NB4 (cell line): ENCODE measurements at regions not wholly inside any gene's neighbourhood (a gene's known extent, or its start where the extent isn't known, plus 50 kb on each side); places are given as distances from the start of the nearest gene placed in this dataset.

Source experiments
- DNase-seq: peaks from one replicate; pipeline ENCODE4 v3.0.0; 2010; ENCODE audit warnings: low read depth
- H3K4me3 ChIP-seq: one replicate; pipeline ENCODE4 v1.5.1; 2011; ENCODE audit warnings: mild to moderate bottlenecking, low read depth, low read length, moderate library complexity
- CTCF ChIP-seq: IDR thresholded peaks from one replicate; pipeline ENCODE4 v1.5.1; 2012; ENCODE audit warnings: low read depth, low read length
- MAX ChIP-seq: IDR thresholded peaks from 2 replicates; pipeline ENCODE4 v1.6.1; 2011; ENCODE audit warnings: low read depth, low read length
- MYC ChIP-seq: IDR thresholded peaks from 2 replicates; pipeline ENCODE4 v1.6.1; 2011; ENCODE audit warnings: low read depth, low read length
- POLR2A ChIP-seq: IDR thresholded peaks from 2 replicates; pipeline ENCODE4 v1.6.1; 2011; ENCODE audit warnings: mild to moderate bottlenecking; ENCODE audit not compliant: insufficient read length; ENCODE audit errors: extremely low read depth

GRCh38 chr9:11805969-11806368 is 887.2 kb upstream of the TYRP1 start:
- no peak overlapping the region for H3K4me3 ChIP-seq
- DNase-seq = no peak
- no peak for TF ChIP-seq MYC
- no peak for TF ChIP-seq CTCF
- no peak for TF ChIP-seq POLR2A
- no peak for TF ChIP-seq MAX

GRCh38 chr9:11821306-11821975 is 871.7 kb upstream of the TYRP1 start:
- no peak overlapping the region for H3K4me3 ChIP-seq
- DNase-seq = no peak
- TF ChIP-seq MYC (no peak), MAX (no peak), CTCF (no peak), POLR2A (no peak)

GRCh38 chr9:11828201-11828600 is 865.0 kb upstream of the TYRP1 start:
- no peak for TF ChIP-seq MYC
- TF ChIP-seq POLR2A = no peak
- no peak for TF ChIP-seq MAX
- no peak overlapping the region for H3K4me3 ChIP-seq
- no peak for DNase-seq

- no peak for TF ChIP-seq CTCF
- TF ChIP-seq MYC = no peak
- no peak for TF ChIP-seq POLR2A
- TF ChIP-seq MAX = no peak
- no peak for DNase-seq
- H3K4me3 ChIP-seq = no peak overlapping the region
These were observed 860.1 kb upstream of the TYRP1 start for GRCh38 chr9:11833056-11833455.

GRCh38 chr9:11868795-11869194 is 824.4 kb upstream of the TYRP1 start:
- no peak for DNase-seq
- TF ChIP-seq MAX (no peak), CTCF (no peak), POLR2A (no peak), MYC (no peak)
- H3K4me3 ChIP-seq = no peak overlapping the region

- TF ChIP-seq MAX (no peak), POLR2A (no peak)
- no peak for DNase-seq
- H3K4me3 ChIP-seq = no peak overlapping the region
These were observed 821.3 kb upstream of the TYRP1 start for GRCh38 chr9:11871852-11872251.

- TF ChIP-seq MYC (no peak), MAX (no peak), POLR2A (no peak), CTCF (no peak)
- DNase-seq = no peak
- no peak overlapping the region for H3K4me3 ChIP-seq
These were observed 820.7 kb upstream of the TYRP1 start for GRCh38 chr9:11872471-11872870.
